GM18499 (cell line): ENCODE measurements at regions not wholly inside any gene's neighbourhood (a gene's known extent, or its start where the extent isn't known, plus 50 kb on each side); places are given as distances from the start of the nearest gene placed in this dataset.
"Not testable (repeated sequence)": the region's sequence is repeated elsewhere in the genome, so short reads cannot be mapped to it uniquely, and the experiment has no call there.

ENCODE experiments used
- ATAC-seq: cut with Tn5 transposase; IDR thresholded peaks from one replicate; pipeline ENCODE4 v1.9.1; 2021; ENCODE audit warnings: moderate number of reproducible peaks; ENCODE audit not compliant: insufficient read depth, unreplicated experiment

GRCh38 chr10:33719005-33719703 is 384.7 kb upstream of the NRP1 start:
- no peak for ATAC-seq

GRCh38 chr10:33716501-33717267 is 382.2 kb upstream of the NRP1 start:
- no peak for ATAC-seq

DNA sequence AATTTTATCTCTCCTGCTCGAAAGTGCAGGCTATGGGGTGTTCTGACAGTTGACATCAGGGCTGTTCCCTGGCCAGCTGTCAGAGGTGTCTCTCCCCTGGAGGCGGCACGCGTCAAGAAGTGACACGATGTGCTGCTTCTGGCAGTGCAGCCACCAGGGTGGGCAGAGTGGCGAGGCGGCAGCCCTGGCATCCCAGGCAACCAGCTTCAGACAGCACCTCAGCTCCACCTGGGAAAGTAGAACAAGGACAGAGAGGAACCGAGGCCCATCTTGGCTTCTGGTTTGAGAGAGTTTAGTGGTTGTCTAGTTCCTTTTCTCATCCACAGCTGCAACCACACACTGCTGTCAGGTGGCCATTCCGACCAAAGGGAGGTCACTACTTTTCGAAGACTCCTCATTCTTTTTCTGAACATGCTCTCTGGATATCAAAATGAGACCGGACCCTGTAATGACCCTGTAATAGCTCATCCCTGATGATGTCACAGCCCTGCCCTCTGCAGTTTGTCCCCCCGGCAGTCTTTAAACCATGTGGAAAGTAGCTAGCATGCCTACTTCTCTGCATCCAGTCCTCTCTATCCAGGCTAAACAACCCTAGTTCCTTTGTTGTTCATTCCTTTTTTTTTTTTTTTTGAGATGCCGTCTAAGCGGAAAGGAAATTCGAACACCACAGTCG is 381.0 kb upstream of the NRP1 start:
- no peak for ATAC-seq

GRCh38 chr10:33712825-33713224 is 378.4 kb upstream of the NRP1 start:
- no peak for ATAC-seq

DNA sequence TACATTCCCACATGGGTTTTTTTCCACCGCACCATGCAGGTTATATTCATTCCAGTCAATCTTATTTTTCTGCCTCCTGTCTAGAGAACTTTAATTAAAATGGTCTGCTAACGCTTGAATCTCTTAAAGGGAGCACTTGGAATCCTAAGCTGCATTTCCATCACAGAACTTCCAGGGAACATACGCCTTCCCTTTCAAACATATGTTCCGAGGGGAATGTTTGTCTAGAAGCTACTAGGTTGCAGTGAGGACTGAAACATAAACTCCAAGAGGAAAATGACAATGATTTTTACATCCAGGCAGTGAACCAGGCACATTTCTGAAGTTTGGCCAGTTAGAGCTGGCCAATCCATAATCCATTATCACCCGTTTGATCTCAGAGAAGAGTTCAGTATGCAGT is 375.5 kb upstream of the NRP1 start:
- no peak for ATAC-seq

DNA sequence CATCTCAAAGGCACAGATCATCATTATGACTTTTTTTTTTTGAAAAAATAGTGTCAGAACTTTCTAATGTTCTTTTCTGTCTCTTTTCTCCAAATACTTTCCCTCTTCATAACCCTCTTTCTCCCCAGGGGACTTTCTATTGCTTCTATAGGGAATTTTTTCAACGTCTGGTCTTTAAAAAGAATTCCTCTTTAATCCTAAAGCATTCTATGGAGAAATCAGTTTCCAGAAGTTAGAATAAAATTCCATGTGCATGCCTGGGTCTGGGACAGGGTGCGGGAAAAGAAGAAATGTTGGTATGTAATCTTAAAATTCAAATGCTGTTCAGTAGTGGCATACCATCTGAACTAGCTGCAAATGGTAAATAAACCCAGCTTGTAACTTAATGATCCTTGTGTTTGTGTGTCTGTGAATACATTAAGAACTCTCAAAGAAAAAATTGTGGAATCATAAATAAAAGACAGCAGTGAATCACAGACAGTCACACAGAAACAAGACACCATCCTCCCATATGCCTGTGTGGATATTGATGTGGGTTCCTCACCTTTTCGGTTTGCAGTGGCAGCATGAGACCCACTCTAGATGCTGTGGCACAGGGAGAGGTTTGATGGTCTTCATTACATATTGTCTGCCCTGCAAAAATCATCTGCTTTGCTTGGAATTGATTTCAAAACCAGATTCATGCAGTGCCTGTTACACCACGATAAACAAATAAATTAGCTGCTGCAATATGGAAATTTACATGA is 374.7 kb upstream of the NRP1 start:
- no peak for ATAC-seq

GRCh38 chr10:33708561-33708960 is 374.1 kb upstream of the NRP1 start:
- ATAC-seq, result no peak

DNA sequence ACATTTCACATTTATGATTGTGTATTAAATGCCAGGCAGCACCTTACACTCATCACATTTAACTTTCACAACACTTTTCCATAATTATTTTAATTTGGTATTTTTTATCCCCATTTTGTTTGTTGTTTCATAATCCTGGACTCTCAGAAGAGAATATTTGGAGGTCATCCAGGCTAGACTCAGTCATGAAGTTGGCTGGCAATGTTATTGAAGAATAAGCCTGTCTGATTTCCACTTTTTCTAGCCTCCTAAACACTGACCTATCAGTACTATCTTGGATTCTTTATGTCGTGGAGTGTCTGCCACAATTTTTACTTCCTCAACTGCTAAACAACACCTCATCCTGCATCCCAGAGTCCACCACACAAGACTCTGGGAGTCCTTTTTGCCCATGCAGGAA is 372.3 kb upstream of the NRP1 start:
- no peak for ATAC-seq

DNA sequence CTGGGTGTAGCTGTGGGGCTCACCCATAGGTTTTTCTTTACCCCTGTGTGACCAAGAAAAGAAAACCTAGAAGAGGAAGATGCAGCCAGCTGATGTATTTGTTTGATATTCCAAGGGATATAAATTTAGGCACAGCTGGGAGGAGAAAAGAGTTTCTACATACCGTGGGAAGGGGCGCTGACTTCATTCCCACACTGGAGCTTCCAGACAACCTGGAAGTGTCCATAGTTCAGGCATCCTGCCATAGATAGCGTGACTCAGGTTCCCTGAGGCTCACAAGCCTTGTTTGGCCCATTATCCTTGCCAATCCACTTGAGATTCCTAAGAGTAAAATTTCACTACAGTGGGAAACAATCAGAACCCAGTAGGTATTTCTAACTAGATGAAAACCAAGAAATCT is 371.7 kb upstream of the NRP1 start:
- ATAC-seq, result no peak

- ATAC-seq, result no peak
These were observed 369.9 kb upstream of the NRP1 start for GRCh38 chr10:33704214-33704830.

- no peak for ATAC-seq
These were observed 369.2 kb upstream of the NRP1 start for GRCh38 chr10:33703501-33704213.

DNA sequence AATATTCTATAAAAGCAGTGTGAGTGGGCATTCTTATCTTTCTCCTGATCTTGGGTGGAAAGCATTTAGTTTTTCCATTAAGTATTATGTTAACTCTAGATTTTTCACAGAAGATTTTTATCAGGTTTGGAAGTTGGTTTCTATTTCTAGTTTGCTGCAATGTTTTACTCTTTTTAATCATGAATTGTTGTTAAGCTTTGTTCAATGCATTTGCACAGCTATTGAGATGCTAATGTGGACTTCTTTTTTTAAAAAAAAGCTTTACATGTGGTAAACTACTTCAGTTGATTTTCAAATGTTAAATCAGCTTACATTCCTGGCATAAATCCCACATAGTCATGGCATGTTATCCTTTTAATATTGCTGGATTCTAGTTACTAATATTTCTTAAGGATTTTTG is 363.6 kb upstream of the NRP1 start:
- no peak for ATAC-seq

DNA sequence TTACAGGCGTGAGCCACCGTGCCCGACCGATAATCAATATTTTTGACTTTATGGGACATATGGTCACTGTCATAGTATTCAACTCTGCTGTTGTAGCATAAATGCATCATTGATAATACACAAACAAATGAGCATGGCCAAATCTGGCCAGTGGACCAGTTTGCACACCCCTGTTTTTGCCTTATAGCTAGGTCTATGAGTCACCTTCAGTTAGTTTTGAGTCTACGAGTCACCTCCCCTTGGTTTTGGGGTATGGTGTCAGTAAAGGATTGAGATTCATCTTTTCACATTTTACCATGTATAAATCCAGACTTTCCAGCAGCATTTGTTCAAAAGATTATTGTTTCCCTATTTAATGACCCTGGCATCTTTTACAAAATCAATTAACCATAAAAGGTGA is 362.5 kb upstream of the NRP1 start:
- no peak for ATAC-seq

GRCh38 chr10:33695536-33695935 is 361.1 kb upstream of the NRP1 start:
- no peak for ATAC-seq

GRCh38 chr10:33690536-33690935 is 356.1 kb upstream of the NRP1 start:
- not testable (repeated sequence) for ATAC-seq

GRCh38 chr10:33688506-33688905 is 354.0 kb upstream of the NRP1 start:
- ATAC-seq, result no peak

GRCh38 chr10:33684211-33684611 is 349.7 kb upstream of the NRP1 start:
- no peak for ATAC-seq

DNA sequence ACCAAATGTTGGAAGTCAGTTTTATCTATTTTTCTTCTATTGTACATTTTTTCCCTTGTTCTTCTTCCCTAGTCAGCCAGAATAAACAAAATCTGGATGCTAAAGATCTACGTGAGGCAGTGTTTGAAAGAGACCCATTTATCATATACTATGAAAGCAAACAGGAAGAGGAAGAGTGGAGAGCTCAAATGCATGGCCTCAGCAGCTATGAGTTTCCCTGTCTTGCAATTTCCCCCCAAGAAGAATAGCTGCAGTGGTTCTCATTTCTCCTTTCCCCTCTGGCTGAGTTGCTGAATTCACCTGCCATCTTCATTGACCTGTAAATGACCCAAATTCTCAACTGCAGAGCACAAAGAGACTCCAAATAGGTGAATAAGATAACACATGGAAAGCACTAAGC is 347.1 kb upstream of the NRP1 start:
- ATAC-seq, result no peak

- no peak for ATAC-seq
These were observed 345.6 kb upstream of the NRP1 start for GRCh38 chr10:33680036-33680435.
